HG03103 (cell line): ENCODE measurements at regions not wholly inside any gene's neighbourhood (a gene's known extent, or its start where the extent isn't known, plus 50 kb on each side); places are given as distances from the start of the nearest gene placed in this dataset.

Experiments
- ATAC-seq: cut with Tn5 transposase; IDR thresholded peaks from one replicate; pipeline ENCODE4 v1.9.1; 2021; ENCODE audit warnings: low read depth; ENCODE audit not compliant: unreplicated experiment

DNA sequence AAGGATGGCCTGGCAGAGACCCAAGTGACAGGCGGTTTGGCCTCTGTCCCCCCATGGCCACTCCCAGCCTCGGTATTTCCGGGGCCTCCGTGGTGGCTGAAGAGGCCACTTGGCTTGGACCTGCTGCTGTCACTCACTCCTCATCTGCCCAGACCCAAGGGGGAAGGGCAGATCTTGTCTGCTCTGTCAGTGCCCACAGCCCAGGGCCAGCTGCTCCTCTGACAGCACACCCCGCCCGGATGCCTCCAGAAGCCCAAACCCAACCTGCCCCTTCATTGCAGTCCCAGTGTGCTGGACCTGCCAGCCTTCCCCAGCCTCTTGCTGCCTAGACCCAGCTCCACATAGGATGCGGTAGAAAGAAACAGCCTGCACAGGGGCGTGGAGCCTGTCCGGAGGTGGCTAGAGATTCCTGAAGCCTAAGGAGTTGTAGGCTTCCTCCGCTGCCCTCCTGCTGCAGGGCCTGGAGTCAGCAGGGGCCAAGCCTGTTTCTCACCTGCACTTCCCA lies 52.0 kb downstream of the MAGEF1 start:
- ATAC-seq, result no peak

GRCh38 chr3:184658223-184658928 lies 53.5 kb downstream of the MAGEF1 start:
- ATAC-seq, result no peak

- peak; percentile 79 for ATAC-seq
These were observed 54.8 kb downstream of the MAGEF1 start for GRCh38 chr3:184656829-184657681.

GRCh38 chr3:184656458-184656828 lies 55.4 kb downstream of the MAGEF1 start:
- no peak for ATAC-seq

DNA sequence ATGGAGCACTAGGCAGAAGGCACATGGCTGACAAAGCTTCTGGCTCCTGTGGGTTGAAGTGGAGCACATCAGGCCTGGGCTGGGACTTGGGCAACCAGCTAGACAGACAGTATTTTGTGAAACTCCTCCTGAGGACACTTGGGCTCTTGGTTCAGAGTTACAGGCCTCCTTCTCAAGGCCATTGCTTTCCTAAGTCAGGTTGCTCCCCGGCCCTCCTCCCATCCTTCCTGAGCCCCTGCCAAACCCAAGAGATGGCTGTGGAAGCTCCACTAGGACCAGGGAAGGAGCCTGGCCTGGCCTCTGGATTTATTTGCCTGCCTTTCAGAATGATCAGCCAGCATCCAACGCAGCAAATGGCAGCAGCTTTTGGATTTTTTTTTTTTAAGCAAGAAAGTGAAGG lies 56.3 kb downstream of the MAGEF1 start:
- no peak for ATAC-seq

DNA sequence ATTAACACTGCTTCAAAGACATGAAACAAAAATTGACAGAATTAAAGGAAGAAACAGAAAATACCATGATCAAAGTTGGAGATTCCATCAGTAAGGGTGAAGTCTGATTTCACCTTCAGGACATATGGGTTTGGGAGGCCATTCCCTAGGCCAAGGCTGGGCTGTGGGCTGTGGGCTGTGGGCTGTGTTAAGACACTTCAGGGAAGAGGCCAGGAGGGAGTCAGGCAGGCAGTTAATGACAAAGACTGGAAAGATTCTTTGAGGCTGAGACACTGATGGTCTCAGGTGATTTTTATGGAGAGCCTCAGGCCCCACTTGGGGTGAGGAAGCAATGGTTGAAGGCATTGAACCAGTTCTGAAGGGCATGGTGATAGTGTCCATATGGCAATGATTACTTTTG lies 57.5 kb downstream of the MAGEF1 start:
- ATAC-seq, result no peak

- no peak for ATAC-seq
These were observed 59.4 kb downstream of the MAGEF1 start for GRCh38 chr3:184652465-184652864.

GRCh38 chr3:184651904-184652303 lies 60.0 kb downstream of the MAGEF1 start:
- no peak for ATAC-seq

- ATAC-seq, result no peak
These were observed 63.2 kb downstream of the MAGEF1 start for GRCh38 chr3:184648636-184649035.

GRCh38 chr3:184647405-184647936 lies 64.4 kb downstream of the MAGEF1 start:
- no peak for ATAC-seq

GRCh38 chr3:184645336-184645735 lies 66.5 kb downstream of the MAGEF1 start:
- no peak for ATAC-seq

- ATAC-seq, result no peak
These were observed 68.4 kb downstream of the MAGEF1 start for GRCh38 chr3:184643442-184643841.

GRCh38 chr3:184642631-184643285 lies 69.1 kb downstream of the MAGEF1 start:
- no peak for ATAC-seq

GRCh38 chr3:184641430-184641829 lies 70.4 kb downstream of the MAGEF1 start:
- ATAC-seq, result no peak

GRCh38 chr3:184639351-184639750 lies 72.5 kb downstream of the MAGEF1 start:
- no peak for ATAC-seq

GRCh38 chr3:184637705-184638104 lies 74.2 kb downstream of the MAGEF1 start:
- no peak for ATAC-seq

GRCh38 chr3:184636741-184637316 lies 75.0 kb downstream of the MAGEF1 start:
- no peak for ATAC-seq

DNA sequence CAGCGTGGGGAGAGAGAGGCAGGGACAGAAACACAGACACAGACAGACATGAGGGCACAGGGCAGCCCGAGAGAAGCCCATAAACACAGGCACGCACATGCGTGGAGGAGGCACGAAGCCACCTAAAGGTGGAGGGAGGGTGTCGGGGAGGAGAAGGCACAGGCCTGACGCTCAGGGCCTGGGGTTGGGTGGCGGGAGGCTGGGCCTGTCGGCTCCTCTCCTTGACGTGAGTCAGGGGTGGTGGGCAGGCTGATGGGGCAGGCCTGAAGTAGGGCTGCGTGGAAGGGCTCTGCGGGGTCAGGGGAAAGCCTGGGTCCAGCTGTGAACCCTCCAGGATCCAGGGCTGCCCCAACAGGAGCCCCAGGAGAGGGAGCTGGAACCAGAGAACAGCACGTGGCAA lies 74.2 kb downstream of the EPHB3 start:
- ATAC-seq, result no peak

DNA sequence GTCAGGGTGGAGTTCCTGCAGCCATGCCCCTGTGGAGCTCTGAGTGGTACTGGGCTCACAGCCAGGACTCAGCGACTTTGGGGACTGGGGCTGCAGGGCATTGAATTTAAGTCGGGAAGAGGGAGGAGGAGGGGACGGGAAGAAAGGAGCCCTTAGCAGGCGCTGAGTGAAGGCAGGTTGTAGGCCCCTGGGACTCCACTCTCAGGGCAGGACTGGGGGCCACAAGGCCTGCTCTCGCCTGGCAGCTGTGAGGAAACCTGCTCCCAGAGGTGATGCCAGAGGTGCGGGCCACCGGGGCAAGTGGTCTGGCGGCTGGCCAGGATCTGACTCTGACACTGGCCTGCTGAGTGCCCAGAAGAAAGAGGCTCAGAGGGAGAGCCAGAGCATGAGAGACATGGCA lies 73.5 kb downstream of the EPHB3 start:
- ATAC-seq, result no peak

- no peak for ATAC-seq
These were observed 71.6 kb downstream of the EPHB3 start for GRCh38 chr3:184633237-184633579.
